Fibroblast of skin of scalp (primary cell): ENCODE measurements at regions not wholly inside any gene's neighbourhood (a gene's known extent, or its start where the extent isn't known, plus 50 kb on each side); places are given as distances from the start of the nearest gene placed in this dataset.
"Not testable (repeated sequence)": the region's sequence is repeated elsewhere in the genome, so short reads cannot be mapped to it uniquely, and the experiment has no call there.

Experiments used
- DNase-seq: peaks from one replicate; pipeline ENCODE4 v3.0.0-alpha.2; 2013

GRCh38 chr10:50999163-50999562, 75.1 kb upstream of the PRKG1 start:
- no peak for DNase-seq

DNA sequence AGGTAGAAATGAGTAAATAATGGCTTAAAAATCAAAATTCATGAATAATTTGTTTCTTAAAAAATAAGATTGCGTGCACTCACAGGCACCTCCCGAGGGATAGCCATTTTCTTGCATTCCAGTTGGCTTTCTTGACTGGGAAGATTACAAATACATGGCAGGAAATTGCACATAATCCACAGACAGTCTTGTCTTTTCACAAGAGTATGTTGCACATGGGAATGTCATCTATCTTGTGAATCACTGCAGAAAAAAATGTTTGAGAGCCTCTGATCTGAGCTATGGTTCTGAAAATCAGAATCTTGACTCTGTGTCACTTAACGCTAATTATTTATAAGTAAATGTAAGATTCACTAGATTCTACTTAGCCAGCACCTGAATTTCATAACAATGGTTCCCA, 74.1 kb upstream of the PRKG1 start:
- peak; percentile 95 for DNase-seq

GRCh38 chr10:51000976-51001375, 73.3 kb upstream of the PRKG1 start:
- DNase-seq, result peak; percentile 90

DNA sequence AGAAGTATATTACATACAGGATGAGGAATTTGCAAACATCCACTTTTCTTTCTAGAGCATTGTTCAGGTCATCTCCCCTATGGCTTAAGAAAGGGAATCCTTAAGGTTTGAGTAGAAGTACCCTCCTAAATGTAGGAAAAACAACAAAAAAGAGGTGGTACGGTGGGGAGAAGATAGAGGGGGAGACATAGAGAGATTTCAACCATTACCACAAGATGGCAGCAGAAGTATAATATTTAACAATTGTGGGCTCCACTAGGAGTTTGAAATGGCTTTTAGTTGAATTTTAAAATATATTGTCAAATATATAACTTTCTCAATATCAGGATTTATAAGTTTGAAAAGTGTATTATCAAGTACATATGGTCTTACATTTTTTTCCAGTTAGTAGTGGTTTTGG, 72.7 kb upstream of the PRKG1 start:
- peak; percentile 60 for DNase-seq

GRCh38 chr10:51002469-51002868, 71.8 kb upstream of the PRKG1 start:
- DNase-seq, result no peak

- peak; percentile 55 for DNase-seq
Observed at GRCh38 chr10:51004776-51005175, 69.5 kb upstream of the PRKG1 start.

GRCh38 chr10:51005551-51005950, 68.7 kb upstream of the PRKG1 start:
- peak; percentile 42 for DNase-seq

- DNase-seq, result no peak
Observed at GRCh38 chr10:51006686-51007085, 67.6 kb upstream of the PRKG1 start.

GRCh38 chr10:51007781-51008180, 66.5 kb upstream of the PRKG1 start:
- DNase-seq, result peak; percentile 63

DNA sequence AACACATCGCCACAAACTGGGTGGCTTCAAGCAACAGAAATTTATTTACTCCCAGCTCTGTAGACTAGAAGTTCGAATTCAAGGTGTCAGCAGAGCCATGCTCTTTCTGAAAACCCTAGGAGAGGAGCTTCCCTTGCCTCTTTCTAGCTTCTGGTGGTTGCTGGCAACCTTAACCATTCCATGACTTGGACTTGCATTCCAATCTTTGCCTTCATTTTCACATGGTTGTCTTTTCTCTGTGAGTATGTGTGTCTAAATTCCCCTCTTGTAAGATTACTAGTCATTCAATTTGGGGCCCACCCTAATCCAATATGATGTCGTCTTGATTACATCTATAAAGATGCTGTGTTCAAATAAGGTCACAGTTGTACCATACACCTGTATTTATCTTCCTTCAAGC, 65.9 kb upstream of the PRKG1 start:
- DNase-seq, result peak; percentile 61

DNA sequence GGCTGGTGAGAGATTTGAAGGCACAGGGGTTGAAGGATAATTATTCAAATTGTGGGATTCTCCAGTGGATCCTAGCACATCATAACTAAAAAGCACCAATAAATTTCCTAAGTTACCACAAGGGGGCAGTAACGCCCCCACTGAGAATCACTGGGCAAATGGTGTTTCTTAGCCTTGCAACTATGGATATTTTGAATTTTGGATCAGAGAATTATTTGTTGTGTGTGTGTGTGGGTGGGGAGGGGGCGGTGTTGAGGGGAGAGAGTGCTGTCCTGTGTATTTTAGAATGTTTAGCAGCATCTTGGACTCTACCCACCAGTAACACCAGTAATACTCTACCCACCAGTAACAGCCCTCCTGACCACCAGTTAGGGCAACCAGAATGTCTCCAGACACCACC, 63.3 kb upstream of the PRKG1 start:
- peak; percentile 55 for DNase-seq

DNA sequence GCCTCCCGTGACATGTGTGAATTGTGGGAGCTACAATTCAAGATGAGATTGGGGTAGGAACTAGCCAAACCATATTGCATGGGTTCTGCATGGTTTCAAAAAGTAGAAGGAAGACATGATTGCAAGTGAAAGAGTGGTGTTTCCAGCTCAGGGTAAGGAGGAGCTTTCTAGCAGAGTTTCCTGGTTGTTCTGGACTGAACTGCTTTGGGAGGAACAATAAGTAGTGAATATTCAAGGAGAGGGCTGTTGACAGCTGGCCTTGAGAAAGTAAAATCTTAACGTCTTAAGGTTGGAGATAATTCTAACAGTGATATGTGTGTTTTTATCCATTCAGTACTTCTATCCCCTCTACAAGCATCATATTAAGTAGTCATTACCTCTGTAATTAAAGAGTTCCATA, 62.2 kb upstream of the PRKG1 start:
- DNase-seq, result no peak

DNA sequence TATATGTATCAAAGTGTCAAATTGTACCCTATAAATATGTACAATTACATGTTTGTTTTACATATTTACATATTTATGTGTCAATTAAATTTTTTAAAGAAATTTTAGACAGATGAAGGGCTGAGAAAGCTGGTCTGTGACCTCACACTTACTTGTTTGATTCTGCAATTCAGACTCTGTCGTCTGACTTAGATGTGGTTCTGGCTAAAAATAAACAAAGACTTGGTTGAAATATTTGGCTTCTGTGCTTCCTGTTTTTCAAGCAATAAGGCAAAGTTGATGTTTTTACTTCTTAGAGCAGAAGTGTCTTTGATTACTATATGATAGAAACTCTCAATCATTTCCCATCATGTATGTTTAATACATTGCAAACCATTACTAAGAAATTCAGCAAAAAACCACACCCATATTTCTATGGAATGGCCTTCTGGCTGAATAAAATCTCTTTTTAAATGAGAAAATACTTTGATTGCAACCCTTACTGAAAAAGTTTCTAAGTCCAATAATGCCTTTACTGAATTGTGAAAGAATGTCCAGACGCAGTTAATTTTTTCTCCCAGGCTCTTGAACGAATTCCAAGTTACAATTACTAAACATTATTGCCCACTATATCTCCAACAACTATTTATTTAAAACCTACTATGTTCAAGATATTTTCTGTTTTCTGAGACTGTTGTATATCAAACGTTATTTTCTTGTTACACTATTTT, 59.5 kb upstream of the PRKG1 start:
- DNase-seq, result no peak

GRCh38 chr10:51015390-51015754, 58.9 kb upstream of the PRKG1 start:
- DNase-seq, result not testable (repeated sequence)

GRCh38 chr10:51020200-51020599, 54.1 kb upstream of the PRKG1 start:
- DNase-seq, result no peak

GRCh38 chr10:51022933-51023585, 51.2 kb upstream of the PRKG1 start:
- no peak for DNase-seq

GRCh38 chr10:51023636-51024035, 50.7 kb upstream of the PRKG1 start:
- DNase-seq, result no peak
